Activated T-cell treated with anti-CD3 and anti-CD28 coated beads for 24 hours (primary cell): ENCODE measurements at regions not wholly inside any gene's neighbourhood (a gene's known extent, or its start where the extent isn't known, plus 50 kb on each side); places are given as distances from the start of the nearest gene placed in this dataset.
A peak's percentile ranks its signal among the peaks of the same experiment; 100 is the strongest.

Experiments used
- DNase-seq: peaks from one replicate; pipeline ENCODE4 v3.0.0-alpha.2; 2020; ENCODE audit warnings: low read depth

DNA sequence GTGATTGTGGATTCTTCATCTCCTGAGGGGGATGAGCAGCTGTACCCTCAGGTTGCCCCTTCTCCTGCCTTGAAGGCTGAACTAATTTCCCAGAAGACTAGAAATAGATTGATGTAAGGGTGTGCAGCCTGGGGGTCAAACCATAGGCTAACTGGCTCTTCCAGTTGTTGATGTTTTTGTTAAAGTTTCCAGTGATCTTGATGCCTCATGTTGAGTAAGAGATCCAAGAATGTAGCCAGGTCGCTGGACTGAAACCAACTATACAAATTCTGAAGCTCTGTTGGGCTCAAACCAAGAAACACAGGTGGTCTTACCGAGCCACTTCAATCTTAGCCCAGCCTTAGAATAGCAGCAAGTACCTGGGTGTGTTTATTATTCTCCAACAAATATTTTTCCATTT lies 391.8 kb downstream of the KLF5 start:
- no peak for DNase-seq

DNA sequence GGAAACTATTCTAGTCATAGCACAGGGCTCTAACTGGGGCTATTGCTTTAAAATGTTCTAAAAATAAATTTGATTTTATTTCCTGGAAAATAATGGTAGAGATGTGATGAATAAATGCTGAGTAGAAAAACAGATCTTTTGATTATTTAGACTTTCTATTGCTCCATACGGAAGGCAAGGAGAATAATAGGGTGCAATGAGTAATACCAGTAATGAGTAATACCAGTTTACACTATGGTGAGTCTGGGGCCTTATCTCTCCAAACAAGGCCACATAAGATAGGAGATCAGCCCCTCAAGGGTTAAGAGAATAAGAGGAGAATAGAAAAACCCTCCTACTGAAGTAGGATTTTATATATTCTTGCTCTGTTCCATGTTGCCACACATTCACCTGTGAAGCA lies 390.4 kb downstream of the KLF5 start:
- no peak for DNase-seq

DNA sequence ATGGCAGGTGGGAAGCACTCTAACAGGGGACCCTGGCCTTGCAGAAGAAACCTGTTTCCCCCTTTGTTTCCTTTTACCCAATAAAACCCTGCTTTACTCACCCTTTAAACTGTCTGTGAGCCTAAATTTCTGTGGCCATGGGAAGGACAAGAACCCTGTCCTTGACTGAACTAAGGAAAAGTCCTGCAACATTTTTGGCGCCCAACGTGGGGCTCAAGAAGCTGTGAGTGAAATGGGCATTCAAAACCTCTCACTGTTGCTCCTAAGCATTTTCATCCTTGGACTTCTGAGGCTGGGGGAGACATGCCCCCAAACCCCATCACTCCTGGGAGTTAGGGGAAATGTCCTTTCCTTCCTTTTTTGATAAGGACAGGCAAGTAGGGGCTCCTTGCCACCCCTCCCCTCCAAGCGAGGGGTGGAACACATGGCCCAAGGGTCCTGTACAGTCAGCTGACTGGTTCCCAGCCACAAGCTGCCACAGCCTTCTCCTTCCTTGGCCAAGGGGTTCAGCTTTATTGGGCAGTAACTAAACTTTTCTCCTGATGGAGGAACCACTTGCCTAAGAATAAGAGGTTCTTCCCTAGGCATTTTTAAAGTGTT lies 381.6 kb downstream of the KLF5 start:
- no peak for DNase-seq

DNA sequence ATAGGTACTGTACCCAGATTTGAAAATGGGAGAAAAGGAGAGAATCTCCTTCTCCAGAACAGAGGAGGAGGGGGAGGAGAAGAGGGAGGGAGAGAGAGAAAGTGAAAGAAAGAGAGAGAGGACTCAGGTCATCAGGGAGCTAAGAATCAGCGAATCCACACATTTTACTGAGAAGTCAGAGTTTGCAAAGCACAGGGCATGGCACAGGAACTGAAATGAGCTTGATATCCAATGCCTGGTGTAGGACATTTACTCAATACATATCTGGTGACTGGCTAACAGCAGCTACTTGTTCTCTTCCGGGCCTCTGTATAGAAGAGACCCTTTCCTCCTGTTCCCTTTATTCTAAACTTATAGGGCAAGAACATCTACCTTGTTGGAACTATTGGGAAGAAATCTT lies 375.1 kb downstream of the KLF5 start:
- no peak for DNase-seq

DNA sequence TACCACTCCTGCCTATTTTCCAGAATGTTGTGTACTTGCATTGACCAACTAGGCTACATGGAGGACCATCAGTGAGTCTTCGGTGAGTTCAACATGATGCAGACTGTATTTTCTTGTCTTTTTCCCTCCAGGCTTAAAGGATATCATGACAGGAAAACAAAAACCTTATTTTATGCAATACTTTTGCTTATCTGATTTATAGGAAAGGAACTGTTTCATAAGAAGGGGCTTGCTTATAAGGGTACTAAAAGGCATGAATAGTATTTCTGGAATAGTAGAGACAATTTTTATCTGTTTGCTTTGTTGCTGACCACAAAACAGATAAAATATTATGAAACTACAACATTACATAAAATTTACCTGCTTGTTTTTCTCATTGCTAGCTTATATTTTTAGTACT lies 374.7 kb downstream of the KLF5 start:
- no peak for DNase-seq

DNA sequence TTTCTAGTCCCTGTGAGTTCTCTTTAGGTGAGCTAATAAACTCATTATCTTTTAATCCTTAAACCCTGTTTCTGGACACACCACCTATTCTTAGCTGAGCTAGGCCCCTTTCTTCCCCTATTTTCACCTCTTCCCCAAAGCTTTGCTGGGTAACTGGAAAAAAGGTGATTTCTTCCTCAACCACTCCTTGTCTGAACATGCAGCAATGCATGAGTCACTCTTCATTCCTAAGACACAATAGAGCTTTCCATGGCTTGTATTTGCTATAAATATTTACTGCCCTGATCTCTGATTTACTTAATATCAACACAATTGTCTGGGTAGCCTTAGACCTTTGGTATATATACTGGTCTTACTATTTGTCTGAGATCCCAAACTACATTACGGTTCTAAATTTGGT lies 370.9 kb downstream of the KLF5 start:
- DNase-seq: no peak

DNA sequence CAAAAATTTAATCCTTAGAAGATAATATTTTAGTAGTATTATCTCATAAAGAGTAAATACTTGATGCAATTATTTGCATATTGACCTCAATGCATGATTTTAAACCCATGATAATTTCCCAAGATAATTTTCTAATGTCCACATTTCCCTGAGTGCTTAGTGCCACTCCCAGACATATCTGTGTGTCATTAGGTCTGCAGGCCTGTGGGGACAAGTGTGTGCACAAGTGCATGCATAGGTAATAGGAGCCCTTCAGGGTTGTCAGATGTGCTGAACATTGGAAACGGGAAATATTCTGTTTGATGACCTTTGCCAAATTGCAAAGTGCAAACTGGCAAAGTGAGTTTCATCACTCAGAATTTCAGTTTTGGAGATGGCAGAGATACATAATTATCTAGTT lies 369.9 kb downstream of the KLF5 start:
- DNase-seq: no peak

DNA sequence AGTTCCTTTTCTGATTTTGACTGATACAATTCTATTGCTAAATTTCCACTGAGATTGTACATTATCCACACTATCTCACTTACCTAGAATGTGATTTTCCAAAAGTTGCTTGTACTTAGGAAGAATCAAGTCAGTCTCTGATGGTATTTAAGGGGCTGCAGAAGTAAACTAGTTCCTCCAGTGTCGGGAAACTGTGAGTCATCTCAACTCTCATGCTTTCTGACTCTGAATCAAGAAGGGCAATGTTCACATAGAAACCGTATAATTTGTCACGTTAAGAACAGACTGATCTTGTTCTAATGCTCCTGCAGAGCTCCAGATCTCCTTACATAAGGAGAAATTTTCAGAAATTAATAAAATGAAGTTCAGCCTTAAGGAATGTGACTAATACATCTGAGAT lies 369.3 kb downstream of the KLF5 start:
- no peak for DNase-seq

DNA sequence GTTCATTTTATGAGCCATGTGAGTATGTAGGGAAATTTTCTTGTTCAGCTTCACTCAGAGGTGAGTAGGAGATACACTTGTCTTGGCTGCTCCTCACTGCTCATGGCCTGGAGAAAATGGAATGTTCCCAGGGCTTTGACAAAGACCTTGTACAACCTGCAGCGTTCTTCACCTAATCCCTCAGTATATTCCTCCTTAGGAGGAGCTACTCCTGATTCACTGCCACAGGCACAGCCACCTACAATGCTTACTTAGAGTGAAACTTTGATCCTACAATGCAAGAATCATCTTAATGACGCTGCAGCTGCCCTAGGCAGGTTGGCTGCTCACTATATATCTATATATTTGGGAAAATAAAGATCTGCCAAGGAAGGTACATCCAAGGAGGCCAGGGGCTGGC lies 364.2 kb downstream of the KLF5 start:
- no peak for DNase-seq

DNA sequence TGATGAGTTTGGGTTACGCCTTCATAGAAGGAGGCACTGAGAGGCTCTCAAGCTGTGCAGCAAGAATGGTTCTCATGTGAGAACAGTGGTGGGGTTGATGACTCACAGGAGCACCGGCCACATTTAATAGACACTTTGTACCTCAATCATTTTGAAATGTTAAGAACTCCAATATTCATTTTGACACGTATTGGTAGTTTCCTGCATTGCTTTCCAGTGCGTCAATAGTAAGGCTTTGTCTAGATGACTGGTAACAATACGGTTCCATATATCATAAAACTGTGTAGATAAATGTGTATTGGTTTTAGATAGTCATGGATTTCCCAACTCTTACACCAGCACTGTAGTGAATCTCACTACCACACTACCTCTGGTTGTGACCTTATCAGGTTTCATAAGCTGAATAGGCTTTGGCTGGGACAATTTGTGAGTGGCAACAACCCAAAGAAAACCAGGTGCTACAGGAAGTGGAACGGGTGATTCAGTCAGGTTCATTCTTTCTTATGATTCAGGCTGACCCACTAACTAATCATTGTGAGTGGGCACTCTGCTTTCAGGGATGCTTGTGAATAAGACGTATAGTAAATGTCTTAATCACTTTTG lies 362.6 kb downstream of the KLF5 start:
- DNase-seq: peak; percentile 12

DNA sequence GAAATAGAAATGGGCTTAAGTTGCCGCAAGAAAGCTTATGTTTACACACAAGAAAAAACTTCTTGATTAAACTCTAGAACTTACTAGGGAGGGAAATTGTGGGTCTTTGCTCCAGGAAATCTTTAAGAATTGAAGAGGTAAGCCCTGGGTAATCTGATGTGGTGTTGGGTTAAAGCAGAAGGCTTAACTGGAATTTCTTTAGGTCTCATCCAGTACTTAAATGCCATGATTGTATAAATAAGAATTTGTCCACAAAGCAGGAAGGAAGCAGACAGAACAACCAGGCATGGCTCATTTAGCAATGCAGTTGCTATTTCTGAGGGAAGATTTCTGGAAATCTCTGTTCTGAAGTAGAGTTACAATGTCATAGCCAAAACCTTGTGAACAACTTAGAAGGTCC lies 360.4 kb downstream of the KLF5 start:
- no peak for DNase-seq

DNA sequence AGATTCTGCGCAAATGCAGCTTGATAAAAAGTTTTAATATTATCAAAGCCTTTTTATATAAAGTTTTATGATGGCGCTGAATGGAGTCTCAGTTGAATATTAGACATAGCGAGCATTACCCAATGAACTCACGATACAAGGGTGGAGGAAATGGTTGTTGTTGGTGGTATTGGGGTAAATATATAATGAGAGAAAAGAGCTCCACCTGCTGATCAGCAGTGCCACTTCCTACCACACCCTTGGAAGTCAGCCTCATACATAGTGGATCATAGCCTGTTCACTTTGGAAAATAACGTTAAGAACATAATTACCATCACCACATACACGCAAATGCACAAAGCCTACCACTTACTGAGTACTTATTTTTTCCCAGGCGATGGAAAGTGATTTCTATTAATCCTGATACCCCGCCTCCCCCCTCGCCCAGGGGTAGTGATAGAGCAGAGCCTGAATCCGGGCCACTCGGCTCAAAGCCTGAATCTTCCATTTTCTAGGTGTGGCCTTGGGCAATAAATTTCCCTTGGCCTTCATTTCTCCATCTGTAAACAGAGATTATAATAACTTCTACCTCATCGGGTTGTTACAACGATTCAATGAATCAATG lies 358.3 kb downstream of the KLF5 start:
- no peak for DNase-seq

DNA sequence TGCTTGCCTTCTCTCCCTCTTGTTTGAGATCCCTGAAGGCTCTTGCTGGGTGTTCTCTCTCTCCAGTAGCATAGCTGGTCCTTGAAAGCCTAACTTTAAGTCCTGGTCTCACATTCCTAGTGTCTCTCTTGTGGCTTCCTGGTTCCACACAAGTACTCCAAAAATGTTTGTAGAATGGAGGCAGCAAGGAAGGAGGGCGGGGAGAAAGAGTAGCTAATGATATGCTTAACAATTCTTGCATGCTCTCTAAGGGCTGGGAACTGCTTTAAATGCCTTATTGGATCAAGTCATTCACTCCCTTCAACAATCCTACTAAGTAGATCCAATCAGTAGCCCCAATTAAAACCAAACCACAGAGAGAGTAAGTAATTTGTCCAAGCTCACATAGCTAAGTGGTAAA lies 357.3 kb downstream of the KLF5 start:
- DNase-seq: no peak

DNA sequence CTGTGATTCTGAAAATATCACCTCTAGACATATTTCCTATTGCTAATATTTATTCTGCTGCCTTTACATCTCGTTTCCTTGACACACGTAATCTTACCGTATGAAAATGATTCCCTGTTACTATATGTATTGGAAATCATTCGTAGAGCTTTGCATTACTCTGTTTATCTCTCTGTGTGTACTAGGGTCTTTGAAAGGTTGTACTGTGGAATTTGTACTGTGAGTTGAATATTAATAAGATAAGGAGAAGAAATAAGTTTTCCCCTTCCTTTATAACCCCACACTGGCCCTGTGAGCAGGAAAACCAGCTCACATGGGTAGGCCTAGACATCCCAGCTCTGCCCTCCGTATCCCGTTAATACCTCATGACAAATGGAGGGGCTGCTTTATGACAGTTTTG lies 354.9 kb downstream of the KLF5 start:
- DNase-seq: no peak

DNA sequence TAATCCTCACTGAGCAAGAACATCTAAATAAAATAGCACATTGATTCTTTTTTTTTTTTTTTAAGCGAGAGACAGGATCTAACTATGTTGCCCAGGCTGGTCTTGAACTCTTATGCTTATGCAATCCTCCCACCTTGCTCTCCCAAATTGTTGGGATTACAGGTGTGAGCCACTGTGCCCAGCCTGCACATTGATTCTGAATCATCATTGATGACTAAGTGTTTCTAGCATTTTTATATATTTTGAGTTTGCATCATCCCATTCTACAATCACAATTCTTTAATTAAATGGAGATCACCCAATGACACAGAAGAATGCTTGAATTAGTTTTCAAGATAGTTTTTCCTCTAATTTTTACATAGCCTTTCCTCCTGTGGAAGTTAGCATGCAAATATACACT lies 354.1 kb downstream of the KLF5 start:
- no peak for DNase-seq

DNA sequence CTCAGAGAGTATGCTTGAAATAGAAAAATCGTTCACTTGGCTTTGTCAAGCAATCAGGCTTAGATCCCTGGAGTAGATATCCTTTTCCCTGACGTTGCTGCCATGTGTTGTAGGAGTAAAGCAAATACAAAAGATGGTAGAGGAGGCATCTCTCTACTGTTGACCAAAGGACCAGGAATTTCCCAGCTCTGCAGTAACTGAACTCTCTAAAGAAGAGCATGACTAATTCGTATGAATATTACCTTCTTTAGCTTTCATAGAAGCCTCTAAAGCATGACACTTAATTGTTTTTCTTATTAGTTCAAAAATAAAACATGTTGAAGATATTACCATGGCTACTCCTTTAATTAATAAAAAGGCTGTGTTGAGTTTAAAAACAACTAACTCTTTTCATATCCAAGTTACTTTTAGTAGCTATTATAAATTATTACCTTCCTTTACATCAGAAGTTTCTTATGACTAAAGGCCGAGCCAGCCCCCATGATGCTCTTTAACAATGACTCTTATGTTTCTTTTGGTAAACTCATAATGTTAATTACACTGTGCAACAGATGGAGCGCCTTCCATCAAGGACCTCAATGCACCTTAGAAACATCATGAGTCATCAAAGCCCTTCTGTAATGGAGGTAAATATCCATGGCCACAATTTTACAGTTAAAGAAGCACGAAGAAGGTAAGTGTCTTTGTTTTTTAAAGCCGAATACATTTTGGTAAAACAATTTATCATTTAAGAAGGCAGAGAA lies 352.4 kb downstream of the KLF5 start:
- no peak for DNase-seq

DNA sequence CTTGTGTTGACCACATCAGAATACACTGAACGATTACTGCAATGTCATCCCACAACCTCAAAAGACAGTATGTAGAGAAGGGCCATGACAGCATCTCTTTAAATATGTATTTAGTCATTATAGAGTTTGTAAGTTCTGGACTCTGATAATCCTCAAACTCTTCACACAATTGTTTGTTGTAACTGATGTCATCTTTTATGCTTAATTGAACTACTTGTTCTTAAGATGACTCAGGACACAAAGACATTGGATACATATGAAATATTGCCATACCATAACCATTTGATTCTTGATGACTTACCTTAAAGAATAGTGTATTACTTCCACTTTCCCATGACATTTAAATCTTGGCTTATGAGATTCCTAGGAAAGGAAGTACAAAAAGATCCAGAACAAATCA lies 347.6 kb downstream of the KLF5 start:
- no peak for DNase-seq

DNA sequence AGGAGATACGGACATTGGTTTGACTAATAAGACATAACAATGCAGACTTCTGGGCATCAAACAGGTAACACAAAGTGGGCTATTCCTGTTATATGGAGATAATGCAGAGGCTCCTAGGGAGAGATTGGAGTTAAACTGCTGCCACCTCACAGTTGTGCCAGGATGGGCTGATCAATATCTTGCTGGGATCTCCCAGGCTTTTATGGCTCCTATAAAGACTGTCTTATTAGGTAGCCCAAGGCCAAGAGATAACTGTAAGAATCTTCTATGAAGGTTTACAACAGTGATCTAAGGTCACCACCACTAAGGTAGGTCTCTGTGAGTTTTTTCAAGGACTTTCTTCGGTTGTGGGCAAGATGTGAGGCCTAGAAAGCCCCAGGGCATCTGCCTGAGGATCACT lies 345.8 kb downstream of the KLF5 start:
- DNase-seq: no peak

DNA sequence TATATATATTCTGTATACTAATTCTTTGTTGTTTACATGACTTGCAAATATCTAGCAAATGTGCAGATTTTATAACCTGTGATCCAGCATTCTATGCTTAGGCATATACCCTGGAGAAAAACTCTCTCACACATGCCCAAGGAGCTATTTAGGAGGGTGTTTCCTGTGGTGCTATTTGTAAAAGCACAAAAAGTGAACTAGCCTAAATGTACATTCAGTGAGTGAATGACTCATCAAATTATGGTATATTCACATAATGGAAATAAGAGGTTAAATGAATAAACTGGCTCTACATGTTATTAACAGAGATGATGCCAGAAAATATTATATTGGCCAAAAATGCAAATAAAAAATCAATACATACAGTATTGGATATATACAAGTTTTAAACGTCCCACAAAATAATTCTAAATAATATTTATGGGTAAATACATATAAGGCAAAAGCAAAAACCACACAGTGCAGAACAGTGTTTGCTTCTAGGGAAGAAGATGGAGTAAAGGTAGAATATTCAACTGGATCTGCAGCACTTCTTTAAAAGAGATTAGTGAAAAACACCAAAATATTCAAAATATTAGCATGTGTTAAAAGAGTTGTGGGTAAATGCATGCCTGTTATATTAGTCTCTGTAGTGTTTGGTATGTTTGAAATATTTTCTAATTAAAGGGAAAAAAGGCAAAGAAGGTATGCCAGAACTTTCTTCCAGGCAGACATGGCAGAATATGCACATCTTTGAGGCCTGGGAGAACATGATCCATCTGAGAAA lies 344.7 kb downstream of the KLF5 start:
- no peak for DNase-seq

DNA sequence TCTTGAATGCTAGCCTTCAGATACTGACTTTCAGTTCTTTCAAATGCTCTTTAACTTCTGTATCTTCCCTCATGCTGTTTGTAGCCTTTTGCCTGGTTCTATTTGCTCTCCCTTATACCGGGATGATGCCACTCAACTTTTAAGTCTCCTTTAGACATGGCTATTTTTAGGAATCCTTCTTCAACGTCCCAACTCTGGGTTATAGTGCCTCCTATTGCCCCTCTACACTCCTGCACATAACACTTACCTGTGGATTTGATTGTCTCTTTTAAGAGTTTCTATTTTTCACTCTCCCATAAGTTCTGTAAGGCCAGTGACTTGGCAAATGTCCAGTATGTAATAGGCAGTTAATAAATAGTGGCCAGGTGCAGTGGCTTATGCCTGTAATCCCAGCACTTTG lies 343.0 kb downstream of the KLF5 start:
- no peak for DNase-seq

DNA sequence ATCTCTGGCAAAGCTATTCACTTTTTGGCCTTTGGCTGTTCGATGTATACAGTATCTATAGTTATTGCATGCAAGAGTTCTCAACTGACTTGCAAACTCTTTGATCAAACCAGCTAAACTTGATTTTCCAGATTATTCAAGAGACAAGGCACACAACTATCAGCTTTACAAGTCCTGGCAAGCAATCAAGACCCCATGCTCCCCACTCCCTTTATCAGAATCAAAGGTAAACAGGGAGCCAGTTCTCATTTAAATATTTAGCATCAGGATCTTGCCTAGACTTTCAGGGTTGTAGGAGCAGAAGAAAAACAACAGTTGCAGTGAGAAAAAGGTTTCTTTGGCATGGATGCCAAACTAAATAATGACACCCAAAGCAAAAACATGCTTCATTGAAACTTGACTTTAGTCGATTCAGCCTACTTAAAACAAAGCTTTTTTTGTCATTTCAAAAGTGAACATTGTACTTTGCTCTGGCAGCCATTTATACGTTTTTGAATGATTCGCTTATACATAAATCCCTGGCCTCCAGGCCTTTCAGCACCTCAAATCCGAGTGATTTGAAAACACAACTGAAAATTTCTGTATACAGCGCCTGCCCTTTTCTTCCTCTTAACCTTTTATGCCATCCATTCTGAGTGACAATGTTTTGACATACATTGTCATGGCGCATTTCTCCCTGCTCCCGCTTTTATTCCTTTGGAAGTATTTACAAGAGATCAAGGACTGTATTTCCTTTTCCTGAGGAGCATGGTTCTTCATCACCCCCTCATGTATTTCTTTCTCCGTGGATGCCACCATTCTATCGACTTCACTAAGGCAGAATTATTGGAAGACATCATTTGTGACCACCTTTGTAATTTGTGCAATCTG lies 340.8 kb downstream of the KLF5 start:
- DNase-seq: no peak
